PC-3 (cell line): ENCODE measurements at regions not wholly inside any gene's neighbourhood (a gene's known extent, or its start where the extent isn't known, plus 50 kb on each side); places are given as distances from the start of the nearest gene placed in this dataset.

ENCODE experiments used
- EZH2 ChIP-seq: fragments of 300-600 bp; sonication (generic); IDR thresholded peaks from one replicate; pipeline ENCODE4 v1.6.1; 2017; ENCODE audit warnings: antibody characterized with exemption, mild to moderate bottlenecking, low read length; ENCODE audit not compliant: unreplicated experiment
- TF ChIP-seq, protein P1 (sequence below): fragments of 300-600 bp; sonication (generic); conservative IDR thresholded peaks from 2 replicates; pipeline ENCODE4 v1.5.1; 2017; ENCODE audit warnings: antibody characterized with exemption, low read depth, mild to moderate bottlenecking, low read length

DNA sequence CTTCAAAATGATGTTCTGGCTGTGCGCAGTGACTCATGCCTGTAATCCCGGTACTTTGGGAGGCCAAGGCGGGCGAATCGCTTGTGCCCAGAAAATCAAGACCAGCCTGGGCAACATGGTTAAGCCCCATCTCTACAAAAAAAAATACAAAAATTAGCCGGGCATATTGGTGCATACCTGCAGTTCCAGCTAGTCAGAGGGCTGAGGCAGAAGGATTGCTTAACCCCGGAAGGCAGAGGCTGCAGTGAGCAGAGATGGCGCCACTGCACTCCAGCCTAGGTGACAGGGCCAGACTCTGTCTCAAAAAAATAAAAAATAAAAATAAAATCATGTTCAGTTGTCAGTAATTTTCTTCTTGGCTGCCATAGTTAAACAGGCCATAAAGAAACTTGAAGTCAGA is 245.9 kb upstream of the USP15 start:
- TF ChIP-seq, protein P1, sequence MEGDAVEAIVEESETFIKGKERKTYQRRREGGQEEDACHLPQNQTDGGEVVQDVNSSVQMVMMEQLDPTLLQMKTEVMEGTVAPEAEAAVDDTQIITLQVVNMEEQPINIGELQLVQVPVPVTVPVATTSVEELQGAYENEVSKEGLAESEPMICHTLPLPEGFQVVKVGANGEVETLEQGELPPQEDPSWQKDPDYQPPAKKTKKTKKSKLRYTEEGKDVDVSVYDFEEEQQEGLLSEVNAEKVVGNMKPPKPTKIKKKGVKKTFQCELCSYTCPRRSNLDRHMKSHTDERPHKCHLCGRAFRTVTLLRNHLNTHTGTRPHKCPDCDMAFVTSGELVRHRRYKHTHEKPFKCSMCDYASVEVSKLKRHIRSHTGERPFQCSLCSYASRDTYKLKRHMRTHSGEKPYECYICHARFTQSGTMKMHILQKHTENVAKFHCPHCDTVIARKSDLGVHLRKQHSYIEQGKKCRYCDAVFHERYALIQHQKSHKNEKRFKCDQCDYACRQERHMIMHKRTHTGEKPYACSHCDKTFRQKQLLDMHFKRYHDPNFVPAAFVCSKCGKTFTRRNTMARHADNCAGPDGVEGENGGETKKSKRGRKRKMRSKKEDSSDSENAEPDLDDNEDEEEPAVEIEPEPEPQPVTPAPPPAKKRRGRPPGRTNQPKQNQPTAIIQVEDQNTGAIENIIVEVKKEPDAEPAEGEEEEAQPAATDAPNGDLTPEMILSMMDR: no peak
- no peak for TF ChIP-seq EZH2
